ENCODE measurements at regions not wholly inside any gene's neighbourhood (a gene's known extent, or its start where the extent isn't known, plus 50 kb on each side); places are given as distances from the start of the nearest gene placed in this dataset.
"Not testable (repeated sequence)": the region's sequence is repeated elsewhere in the genome, so short reads cannot be mapped to it uniquely, and the experiment has no call there.

DNA sequence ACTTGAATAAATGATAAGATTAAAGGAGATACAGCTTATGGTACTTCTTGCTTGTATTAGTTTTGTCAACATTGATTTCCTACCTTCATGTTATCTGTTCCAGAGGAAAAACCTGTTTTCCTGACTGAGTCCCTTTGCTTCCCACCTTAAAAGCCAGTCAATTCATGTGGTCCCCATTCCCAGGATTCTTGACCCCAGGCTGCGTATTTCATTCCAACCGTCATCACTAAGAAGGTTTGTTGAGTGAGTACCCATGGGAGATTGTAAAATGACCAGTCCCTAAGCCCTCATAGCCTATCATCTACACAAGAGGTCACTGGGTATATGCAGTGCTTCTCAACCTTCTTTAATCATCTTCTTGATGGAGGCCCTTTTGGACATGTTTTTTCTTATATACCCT is 52.2 kb downstream of the BEX3 start:
- no peak for DNase-seq

DNA sequence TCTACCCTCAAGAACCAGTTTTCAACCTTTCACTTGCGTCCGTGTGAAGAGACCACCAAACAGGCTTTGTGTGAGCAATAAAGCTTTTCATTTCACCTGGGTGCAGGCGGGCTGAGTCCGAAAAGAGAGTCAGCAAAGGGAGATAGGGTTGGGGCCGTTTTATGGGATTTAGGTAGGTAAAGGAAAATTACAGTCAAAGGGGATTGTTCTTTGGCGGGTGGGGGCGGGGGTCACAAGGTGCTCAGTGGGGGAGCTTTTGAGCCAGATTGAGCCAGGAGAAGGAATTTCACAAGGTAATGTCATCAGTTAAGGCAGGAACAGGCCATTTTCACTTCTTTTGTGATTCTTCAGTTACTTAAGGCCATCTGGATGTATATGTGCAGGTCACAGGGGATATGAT is 52.7 kb downstream of the BEX3 start:
- not testable (repeated sequence) for DNase-seq

DNA sequence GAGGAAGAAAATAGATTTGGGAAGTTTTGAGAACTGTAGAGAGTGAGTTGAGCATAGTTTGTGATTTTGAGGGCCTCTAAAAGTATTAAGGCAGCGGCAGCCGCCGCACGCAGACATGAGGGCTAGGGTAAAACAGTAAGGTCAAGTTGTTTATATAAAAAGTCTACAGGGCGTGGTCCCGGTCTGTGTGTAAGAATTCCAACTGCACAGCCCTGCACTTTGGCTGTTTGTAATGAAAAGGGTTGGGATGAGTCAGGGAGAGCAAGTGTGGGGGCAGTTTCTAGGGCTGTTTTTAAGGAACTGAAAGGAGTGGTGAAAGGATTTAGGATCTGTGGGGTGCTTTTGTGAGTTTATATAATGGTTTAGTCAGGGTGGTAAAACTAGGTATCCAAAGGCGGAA is 55.0 kb downstream of the BEX3 start:
- peak; percentile 69 for DNase-seq

DNA sequence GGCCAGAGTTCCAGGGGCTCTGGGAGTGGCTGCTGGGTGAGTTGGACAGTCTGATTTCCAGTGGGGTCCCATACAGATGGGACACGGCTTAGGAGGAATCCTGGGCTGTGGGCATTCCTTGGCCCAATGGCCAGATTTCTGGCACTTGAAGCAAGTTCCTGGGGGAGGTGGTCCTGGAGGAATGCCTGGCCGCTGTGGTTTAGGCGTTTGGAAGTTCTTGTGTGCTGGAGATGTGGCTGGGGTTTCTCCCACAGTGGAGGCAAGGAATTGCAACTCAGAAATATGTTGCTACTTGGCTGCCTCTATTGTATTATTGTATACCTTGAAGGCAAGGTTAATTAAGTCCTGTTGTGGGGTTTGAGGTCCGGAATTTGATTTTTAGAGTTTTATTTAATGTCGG is 56.5 kb downstream of the BEX3 start:
- not testable (repeated sequence) for DNase-seq

DNA sequence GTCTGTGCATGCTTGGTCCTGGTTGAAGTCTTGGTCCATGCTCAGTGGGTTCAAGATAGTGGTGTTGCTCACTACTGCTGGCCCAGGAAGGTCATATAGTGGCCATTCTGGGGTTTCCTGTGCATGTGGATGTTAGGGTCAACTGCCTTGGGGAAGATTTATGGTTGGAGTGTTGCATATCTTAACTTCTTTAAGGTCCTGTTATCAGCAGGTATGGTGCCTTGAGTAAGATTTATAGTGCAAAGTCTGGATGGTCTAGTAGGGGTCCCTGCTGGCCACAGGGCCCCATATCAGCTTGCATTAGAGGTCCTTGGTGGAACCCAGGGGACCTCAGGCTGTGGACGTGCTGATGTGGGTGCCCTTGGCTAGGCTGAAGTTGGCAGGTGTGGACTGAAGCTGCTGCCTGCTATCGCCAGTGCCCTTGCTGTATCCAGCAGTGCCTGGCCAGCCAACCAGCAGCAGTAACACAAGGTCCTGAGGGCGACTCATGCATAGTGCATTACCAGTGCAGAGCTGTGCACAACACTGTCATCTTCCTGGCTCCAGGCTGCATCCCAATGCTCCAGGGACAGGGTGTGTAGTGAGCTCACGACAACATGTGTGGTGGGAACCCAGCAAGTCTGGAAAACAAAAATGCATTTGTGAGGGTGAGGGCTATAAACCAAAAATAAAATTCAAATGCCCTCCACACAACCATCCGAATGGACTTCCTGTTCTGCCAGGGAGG is 61.0 kb downstream of the BEX3 start:
- no peak for DNase-seq

DNA sequence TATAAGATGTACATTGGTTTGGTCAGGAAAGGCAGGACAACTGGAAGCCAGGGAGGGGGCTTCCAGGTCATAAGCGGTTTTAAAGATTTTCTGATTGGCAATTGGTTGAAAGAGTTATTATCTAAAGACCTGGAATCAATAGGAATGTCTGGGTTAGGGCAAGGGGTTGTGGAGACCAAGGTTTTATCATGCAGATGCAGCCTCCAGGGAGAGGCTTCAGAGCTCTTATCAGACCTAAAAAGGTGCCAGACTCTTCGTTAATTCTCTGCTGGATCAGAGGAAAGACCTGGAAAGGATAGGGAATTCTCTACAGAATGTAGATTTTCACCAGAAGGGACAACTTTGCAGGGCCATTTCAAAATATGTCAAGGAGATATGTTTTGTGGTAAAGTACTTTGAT is 62.8 kb downstream of the BEX3 start:
- no peak for DNase-seq

DNA sequence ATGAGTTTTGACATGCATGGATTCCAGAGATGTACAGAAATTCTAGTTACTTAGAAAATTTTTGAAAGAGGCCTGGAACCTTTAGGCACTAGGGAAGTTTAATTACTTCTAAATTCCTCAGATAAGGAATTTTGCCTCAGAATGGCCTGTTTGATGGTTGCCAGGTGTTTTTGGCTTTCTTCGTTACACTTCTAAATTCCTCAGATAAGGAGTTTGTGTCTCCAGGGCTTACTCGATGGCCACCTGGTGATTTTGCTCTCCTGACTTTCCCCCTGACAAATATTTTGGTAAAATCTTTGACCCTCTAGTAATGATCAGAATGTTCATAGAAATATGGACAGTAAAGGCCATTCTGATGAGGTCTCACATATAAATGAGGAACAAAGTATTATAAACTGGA is 64.3 kb downstream of the BEX3 start:
- no peak for DNase-seq

DNA sequence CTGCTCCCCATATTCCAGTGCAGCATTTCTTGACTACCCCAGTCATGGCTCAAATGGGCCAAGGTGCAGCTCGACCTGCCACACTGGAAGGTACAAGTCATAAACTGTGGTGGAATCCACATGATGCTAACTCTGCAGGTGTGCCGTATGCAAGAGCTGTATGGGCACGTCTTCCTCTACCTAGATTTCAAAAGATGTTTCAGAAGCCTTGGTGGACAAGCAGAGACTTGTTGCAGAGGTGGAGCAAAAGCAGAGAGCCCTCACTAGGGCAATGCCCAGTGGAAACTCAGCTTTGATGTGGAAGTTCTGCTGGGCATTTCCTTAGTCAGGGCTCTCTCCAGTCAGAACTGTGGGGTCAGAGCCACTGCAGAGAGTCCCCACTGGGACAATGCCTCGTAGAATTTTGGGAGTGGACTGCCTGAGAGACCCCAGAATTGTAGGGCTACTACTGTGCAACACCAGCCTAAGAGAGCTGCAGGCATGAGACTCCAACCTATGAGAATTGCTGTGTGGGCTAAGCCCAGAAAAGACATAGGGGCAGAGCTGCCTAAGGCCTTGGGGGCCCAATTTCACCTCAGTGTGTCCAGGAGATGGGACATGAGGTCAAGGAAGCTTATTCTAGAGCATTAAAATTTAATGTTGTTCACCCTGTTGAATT is 65.7 kb downstream of the BEX3 start:
- no peak for DNase-seq

DNA sequence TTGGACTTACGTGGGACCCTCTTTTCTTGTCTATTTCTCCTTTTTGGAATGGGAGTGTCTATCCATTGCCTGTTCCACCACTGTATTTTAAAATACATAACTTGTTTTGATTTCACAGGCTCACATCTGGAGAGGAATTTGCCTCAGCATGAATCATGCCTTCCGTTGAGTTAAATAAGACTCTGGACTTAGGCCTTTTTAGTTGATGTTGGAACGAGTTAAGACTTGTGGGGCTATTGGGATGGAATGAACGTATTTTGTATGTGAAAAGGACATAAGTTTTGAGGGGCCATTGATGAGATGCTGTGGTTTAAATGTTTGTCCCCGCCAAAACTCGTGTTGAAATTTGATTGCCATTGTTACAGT is 66.2 kb downstream of the BEX3 start:
- peak; percentile 73 for DNase-seq

DNA sequence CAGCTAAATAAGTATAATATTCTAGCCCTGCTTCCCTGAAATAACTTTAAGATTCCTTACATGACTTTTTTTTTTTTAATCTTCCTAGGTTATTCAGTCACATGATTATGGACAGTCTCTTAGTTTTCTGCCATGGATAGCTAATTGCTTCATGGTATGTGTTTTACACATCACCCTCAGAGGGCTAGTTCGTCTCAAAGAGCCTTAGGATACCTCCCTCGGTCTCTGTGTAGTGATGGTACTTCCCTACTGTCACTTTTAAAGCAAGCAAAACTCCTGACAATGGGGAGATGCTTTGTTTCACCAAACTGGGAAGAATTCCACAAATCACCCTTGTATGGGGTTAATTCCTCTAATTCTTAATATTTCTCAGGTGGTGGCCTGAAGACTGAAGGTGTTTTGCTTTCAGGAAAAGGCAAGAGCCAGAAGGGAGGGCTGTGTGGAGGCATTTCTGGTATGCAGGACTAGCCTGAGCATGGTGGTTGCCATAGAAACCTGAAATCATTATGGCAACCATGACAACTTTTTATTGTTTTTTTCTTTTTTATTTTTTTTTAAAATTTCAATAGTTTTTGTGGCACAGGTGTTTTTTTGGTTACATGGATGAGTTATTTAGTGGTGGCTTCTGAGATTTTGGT is 70.4 kb downstream of the BEX3 start:
- DNase-seq = no peak

All from HCEC 1CT (cell line).